ENCODE measurements at regions not wholly inside any gene's neighbourhood (a gene's known extent, or its start where the extent isn't known, plus 50 kb on each side); places are given as distances from the start of the nearest gene placed in this dataset.

GRCh38 chr10:2978574-2979273 lies 88.6 kb upstream of the PFKP start:
- TF ChIP-seq MAX (IDR thresholded peaks at IDR 0.05) (no peak), CTCF (IDR thresholded peaks at IDR 0.05; ENCODE audit: low read depth, low read length, missing input control) (no peak), EGR1 (IDR thresholded peaks at IDR 0.05; ENCODE audit: low read depth in 2 of 2) (no peak), FOXA2 (IDR thresholded peaks at IDR 0.05) (no peak), HNF4G (IDR thresholded peaks at IDR 0.05) (no peak), TAF1 (conservative IDR thresholded peaks at IDR 0.05) (no peak), REST (IDR thresholded peaks at IDR 0.05) (no peak), ZBTB33 (IDR thresholded peaks at IDR 0.05) (no peak), YY1 (IDR thresholded peaks at IDR 0.05) (no peak), RAD21 (IDR thresholded peaks at IDR 0.05) (no peak)
